BJ (cell line): ENCODE measurements at regions not wholly inside any gene's neighbourhood (a gene's known extent, or its start where the extent isn't known, plus 50 kb on each side); places are given as distances from the start of the nearest gene placed in this dataset.

ENCODE experiments used
- CTCF ChIA-PET: fragments of 350-600 bp; formaldehyde crosslinking; extraction: SDS; loops from one replicate; lab custom pipeline; 2021; ENCODE audit warnings: antibody characterized with exemption, inconsistent platforms; lab: Yijun Ruan, JAX
- POLR2A ChIA-PET: fragments of 300-600 bp; sonication (Branson Sonifier 250); formaldehyde crosslinking; extraction: SDS; loops from one replicate; lab custom pipeline; 2021; ENCODE audit warnings: antibody characterized with exemption; lab: Charles Lee
- DNase-seq: peaks from one replicate; pipeline ENCODE4 v3.0.0-alpha.2; 2011; ENCODE audit warnings: low read depth
- H3K27me3 ChIP-seq: 2 replicates; pipeline ENCODE4 v1.6.0; 2011; ENCODE audit warnings: low read length; ENCODE audit not compliant: control insufficient read depth, insufficient read depth
- H3K36me3 ChIP-seq: 2 replicates; pipeline ENCODE4 v1.5.1; 2011; ENCODE audit warnings: low read length; ENCODE audit not compliant: control insufficient read depth, insufficient read depth
- H3K4me3 ChIP-seq: 2 replicates; pipeline ENCODE4 v1.5.1; 2011; ENCODE audit warnings: low read depth, mild to moderate bottlenecking, control low read depth, low read length
- CTCF ChIP-seq: IDR thresholded peaks from 2 replicates; pipeline ENCODE4 v1.5.1; 2011; ENCODE audit warnings: low read depth, mild to moderate bottlenecking, control low read depth, inconsistent platforms, low read length, moderate library complexity; ENCODE audit not compliant: insufficient read depth

- Histone ChIP-seq H3K36me3 (no peaks in the 10 kb centered on the region), H3K4me3 (no peak overlapping the region), H3K27me3 (no peaks in the 10 kb centered on the region)
- DNase-seq, result no peak
- TF ChIP-seq CTCF, result no peak
- ChIA-PET CTCF (no interaction called here), POLR2A (no interaction called here)
These were observed 893.4 kb upstream of the MIR17HG start for GRCh38 chr13:90454002-90454636.

- Histone ChIP-seq H3K27me3 (no peaks in the 10 kb centered on the region), H3K4me3 (no peak overlapping the region), H3K36me3 (no peaks in the 10 kb centered on the region)
- no peak for DNase-seq
- ChIA-PET CTCF (interaction anchor here (0.6 kb wide), 1 partner anchor 1615 kb away, joined by 4 read pairs; no protein-coding TSS in a partner anchor), POLR2A (no interaction called here)
- no peak for TF ChIP-seq CTCF
These were observed 892.4 kb upstream of the MIR17HG start for GRCh38 chr13:90455067-90455466.

GRCh38 chr13:90455823-90456222 lies 891.7 kb upstream of the MIR17HG start:
- POLR2A ChIA-PET, result no interaction called here
- CTCF ChIA-PET, result no interaction called here
- DNase-seq, result no peak

GRCh38 chr13:90461398-90461797 lies 886.1 kb upstream of the MIR17HG start:
- ChIA-PET CTCF (no interaction called here), POLR2A (no interaction called here)
- no peak for DNase-seq
- Histone ChIP-seq H3K36me3 (no peaks in the 10 kb centered on the region), H3K27me3 (no peaks in the 10 kb centered on the region), H3K4me3 (no peak overlapping the region)
- TF ChIP-seq CTCF, result no peak

More at GRCh38 chr13:90455823-90456222, 891.7 kb upstream of the MIR17HG start:
- Histone ChIP-seq H3K27me3 (no peaks in the 10 kb centered on the region), H3K36me3 (no peaks in the 10 kb centered on the region), H3K4me3 (no peak overlapping the region)
- TF ChIP-seq CTCF, result no peak

GRCh38 chr13:90477216-90477615 lies 870.3 kb upstream of the MIR17HG start:
- no peaks in the 10 kb centered on the region for H3K27me3 ChIP-seq
- DNase-seq, result no peak
- TF ChIP-seq CTCF, result no peak
- no peak overlapping the region for H3K4me3 ChIP-seq
- H3K36me3 ChIP-seq, result no peaks in the 10 kb centered on the region
- POLR2A ChIA-PET, result no interaction called here
- CTCF ChIA-PET, result no interaction called here
